ENCODE measurements at regions not wholly inside any gene's neighbourhood (a gene's known extent, or its start where the extent isn't known, plus 50 kb on each side); places are given as distances from the start of the nearest gene placed in this dataset.

GRCh38 chr7:106405697-106406141, 120.9 kb upstream of the NAMPT start:
- TF ChIP-seq CTCF (IDR thresholded peaks at IDR 0.05) (no peak), POLR2A (IDR thresholded peaks at IDR 0.05) (no peak)
